ENCODE measurements at regions not wholly inside any gene's neighbourhood (a gene's known extent, or its start where the extent isn't known, plus 50 kb on each side); places are given as distances from the start of the nearest gene placed in this dataset.
"Not testable (repeated sequence)": the region's sequence is repeated elsewhere in the genome, so short reads cannot be mapped to it uniquely, and the experiment has no call there.

DNA sequence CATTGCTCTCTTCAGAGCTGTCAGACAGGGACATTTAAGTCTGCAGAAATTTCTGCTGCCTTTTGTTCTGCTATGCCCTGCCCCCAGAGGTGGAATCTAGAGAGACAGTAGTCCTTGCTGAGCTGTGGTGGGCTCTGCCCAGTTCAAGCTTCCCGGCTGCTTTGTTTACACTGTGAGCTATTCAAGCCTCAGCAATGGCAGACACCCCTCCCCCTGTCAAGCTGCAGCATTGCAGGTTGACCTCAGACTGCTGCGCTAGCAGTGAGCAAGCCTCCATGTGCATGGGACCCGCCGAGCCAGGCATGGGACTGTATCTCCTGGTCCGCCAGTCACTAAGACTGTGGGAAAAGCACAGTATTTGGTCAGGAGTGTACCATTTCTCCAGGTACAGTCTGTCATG lies 53.6 kb upstream of the MAPK10 start:
- DNase-seq, result not testable (repeated sequence)

DNA sequence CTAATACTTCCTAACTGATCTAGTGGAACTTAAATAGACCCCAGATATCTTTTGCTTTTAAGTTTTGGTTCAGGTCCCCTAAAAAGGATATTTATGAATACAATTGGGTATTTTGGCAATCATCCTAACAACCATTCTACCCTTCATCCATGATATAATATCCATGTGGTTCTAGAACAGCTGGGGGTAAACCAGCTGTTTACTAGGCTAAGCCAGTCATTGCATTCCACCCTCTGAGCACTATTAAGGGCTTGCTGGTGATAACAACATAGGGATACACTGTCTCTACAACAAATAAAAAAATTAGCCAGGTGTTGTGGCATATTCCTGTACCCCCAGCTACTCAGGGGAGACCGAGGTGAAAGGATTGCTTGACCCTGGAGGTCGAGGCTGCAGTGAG lies 54.8 kb upstream of the MAPK10 start:
- no peak for DNase-seq

DNA sequence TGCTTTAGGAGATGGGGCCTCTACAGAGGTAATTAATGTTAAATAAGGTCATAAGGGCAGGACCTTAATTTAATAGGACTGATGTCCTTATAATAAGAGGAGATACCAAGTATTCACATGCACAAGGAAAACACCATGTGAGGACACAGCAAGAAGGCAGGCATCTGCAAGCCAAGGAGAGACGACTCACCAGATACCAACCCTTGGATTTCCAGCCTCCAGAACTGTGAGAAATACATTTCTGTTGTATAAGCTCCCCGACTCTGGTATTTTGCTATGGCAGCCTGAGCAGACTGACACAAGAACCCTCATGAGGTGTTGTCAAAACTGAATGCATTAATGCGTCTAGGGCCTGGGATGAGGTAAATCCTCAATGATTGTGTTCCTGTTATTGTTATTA lies 56.2 kb upstream of the MAPK10 start:
- DNase-seq, result no peak

DNA sequence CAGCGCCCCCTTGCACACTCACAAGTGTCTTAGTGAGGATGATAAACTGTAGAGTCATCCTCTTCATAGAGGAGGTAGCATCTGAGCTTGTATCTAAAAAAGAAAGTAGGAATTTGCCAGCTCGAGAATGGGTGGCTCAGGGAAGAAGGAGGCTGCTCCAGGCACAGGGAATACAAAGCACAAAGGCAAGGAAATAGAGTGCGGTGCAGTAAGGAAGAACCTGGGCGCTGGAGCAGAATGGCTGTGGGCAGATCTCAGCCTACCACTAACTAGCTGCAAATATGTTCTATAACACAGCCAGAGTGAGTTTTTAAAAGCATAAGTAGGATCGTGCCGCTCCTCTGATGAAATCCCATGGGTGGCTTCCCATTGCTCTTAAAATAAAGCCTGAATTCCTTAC lies 61.6 kb upstream of the MAPK10 start:
- DNase-seq, result no peak

DNA sequence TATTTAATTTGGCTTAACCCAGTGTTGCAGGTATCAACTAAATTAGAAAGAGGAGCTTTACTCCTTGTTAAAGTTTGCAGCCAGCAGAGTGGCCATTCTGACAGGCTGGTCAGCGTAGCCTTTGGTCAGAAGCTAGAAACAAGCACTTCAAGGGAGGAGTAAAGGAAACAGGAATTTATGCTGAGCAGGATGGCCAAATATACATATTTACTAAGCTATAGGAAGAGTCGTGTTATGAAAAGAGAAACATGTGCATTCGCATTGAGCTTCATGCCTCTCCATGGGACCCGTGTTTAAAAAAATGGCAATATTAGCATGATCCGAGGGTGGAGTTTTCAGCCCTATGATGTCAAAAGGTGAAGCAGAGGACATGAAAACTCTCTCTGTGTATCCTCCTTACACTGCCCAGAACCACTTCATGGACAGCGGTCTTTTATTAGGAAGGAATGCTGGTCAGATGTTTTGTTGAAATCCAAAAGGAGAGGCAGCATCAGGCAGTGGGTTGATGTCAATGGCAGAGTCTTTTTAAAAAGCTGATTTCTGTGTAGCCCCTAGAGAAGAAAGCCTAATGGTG lies 71.8 kb upstream of the MAPK10 start:
- no peak for DNase-seq

DNA sequence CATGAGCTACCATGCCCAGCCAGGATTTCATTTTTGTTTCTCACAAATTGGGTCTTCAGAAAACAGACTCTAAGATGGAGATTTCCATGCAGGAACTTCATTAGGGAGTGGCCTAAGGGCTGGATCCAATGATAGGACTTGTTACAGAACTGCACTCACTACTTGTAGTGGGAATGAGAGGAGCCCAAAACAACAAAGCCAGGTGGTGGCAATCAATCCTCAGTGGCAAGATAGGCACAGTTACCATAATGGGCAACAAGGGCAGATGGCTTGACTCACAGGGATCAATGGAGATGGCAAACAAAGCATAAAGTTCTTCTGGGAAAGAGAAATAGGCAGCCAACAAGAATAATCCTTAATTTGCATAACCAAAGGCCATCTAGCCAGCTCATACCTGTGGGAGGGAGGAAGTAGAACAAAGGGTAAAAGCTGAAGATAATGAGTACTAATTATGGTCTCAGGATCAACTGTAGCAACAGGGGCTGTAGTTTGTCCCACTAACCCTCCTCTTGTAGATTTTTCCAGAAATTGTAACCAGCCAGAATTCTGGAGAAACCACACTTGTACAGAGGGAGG lies 72.8 kb upstream of the MAPK10 start:
- no peak for DNase-seq

DNA sequence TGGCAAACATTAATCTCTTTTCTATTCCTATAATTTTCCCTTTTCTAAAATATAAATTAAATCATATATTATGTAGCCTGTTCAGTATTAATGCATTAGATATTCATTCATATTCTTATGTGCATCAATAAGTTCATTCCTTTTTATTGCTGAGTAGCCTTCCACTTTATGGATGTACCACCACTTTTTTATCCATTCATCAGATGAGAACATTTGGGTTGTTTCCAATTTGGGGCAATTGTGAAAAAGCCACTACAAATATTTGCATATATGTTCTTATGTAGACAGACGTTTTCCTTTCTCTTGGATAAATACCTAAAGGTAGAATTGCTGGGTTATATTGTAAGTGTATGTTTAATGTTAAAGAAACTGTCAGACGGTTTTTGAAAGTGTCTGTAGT lies 79.4 kb upstream of the MAPK10 start:
- DNase-seq, result no peak

DNA sequence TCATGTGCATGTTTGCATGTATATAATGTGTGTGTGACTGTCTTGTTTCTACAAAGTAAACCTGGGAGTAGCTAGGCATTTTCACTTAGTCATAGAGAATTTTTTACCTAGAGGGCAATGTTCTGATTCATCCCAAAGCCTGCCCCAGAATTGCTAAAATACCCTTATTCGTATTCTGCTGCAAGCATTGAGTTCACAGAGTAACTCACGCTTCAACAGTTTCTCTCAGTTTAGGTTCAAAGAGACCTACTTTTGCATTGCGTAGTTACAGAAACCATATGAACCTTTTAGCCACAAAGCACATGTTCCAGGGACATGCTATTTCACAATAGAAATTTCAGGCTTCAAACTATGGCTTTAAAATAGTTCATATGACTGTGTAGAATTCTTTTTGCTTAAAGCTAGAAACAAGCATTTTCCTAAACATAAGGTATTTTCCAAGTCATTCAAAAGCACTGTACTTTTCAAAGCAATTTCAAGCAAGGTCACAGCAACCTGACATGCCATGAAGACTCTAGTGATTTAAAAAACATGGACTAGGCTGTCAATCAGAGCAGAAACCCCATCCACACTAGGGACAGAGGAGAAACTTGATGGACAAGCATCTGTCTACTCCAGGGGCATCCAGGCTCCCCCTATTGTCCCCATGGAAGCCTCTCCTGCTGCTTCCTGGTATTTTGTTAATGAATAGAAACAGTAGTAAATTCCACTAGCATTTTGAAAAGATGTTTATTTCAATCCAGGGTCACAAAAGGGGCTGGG lies 81.5 kb upstream of the MAPK10 start:
- DNase-seq, result no peak

DNA sequence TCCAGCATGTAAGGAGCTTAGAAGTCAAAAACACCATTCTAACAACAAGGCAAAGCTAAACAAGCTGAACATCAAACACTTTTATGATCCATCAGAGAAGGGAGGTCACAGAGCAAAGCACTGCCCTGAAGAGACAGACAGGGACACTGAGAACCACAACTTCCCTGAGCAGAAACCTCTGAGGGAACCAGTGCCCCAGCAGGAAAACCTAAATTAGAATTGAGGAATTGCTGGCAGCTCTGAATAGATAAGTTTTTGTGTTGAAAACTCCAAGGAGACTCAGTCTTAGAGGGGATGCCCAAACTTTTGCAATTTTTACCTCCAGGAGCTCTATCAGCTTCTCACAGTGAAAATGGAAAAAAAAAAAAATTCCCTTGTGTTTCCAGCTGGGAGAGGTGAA lies 83.0 kb upstream of the MAPK10 start:
- no peak for DNase-seq

DNA sequence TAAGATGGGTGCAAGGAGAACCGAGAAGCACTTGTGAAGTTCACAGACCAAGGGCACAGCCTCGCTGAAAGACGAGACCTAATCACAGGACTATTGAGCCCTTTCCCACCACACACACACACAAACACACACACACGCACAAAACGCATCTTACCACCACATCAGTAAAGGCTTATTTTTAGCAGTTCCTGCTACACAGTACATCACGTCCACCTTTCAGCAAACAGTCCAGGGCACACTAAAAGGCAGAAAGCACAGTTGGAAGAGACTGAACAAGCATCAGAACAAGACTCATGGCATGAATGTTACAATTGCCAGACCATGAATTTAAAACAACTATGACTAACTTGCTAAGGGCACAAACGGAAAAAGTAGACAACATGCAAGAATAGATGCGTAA lies 83.6 kb upstream of the MAPK10 start:
- DNase-seq, result no peak

DNA sequence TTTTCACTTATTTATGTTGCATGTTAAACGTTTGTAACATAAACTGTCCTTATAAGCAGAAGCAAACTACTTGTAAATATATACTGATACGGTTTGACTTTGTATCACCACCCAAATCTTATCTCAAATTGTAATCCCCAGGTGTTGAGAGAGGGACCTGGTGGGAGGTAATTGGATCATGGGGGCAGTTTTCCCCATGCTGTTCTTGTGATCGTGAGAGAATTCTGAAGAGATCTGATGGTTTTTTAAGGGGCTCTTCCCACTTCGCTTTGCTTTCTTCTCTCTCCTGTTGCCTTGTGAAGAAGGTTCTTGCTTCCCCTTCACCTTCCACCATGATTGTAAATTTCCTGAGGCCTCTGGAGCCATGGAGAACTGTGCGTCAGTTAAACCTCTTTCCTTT lies 87.1 kb upstream of the MAPK10 start:
- DNase-seq, result no peak

DNA sequence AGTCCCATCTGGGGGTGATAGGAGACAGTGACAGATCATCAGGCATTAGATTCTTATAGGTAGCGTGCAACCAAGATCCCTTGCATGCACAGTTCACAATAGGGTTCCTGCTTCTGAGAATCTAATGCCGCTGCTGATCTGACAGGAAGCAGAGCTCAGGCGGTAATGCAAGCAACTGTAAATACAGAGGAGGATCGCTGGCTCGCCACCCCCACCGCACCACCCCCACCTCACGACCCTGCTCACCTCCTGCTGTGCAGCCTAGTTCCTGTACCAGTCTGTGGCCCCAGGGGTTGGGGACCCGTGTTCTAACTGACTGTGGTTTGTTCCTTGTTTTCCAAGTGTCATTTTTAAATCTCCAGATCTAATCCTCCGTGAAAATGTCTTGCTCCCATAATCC lies 89.0 kb upstream of the MAPK10 start:
- no peak for DNase-seq

DNA sequence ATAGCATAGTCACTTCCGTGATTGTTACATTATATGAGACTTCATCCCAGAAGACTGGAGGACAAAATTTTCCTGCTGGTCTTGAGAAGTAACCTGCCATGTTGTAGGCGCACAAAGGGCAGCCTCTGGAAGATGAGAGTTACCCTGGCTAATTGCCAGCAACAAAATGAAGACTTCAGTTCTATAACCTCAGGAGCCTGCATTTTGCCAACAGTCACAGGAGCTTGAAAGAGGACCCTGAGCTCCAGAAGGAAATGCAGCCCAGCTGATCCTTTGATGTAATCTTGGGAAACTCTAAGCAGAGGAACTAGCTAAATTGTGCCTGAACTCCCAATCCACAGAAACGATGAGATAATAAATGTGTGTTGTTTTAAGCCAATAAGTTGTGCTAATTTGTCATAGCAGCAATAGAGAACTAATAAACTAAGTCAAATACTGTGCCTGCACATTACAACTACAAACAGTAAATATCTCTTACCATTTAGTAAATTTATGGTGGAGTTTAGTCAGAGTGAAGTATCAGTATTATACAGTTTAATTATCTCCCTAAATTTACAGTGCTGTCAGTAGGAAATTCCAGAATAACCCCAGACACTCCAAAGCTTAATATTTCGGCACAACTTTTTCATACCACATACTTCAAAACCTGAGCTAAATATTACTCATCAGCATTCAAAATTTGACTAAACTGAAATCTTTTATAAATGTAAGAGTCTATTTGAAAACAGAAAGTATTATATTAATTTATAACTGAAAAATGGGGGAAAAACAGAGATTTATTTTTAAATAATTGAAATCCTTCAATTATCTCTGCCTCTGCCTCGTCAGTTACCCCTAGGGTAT lies 90.1 kb upstream of the MAPK10 start:
- DNase-seq, result no peak

DNA sequence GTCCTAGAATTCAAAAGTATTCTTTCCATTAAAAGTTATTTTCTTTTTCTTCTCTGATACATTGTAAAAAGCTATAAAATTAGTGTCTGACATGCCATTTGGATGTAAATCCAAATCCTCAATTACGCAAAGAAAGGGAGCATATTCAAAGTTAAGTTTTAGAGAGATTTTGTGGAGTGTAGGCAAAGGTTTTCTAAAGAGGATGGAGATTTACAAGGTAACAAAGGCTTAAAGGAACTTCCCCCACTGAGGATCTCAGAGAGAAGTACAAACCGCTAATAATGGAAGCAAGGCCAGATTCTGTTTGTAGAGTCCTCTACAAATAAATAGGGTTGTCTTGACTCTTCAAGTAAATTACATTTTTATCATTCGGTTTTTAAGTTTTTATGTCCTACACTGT lies 91.0 kb upstream of the MAPK10 start:
- no peak for DNase-seq

DNA sequence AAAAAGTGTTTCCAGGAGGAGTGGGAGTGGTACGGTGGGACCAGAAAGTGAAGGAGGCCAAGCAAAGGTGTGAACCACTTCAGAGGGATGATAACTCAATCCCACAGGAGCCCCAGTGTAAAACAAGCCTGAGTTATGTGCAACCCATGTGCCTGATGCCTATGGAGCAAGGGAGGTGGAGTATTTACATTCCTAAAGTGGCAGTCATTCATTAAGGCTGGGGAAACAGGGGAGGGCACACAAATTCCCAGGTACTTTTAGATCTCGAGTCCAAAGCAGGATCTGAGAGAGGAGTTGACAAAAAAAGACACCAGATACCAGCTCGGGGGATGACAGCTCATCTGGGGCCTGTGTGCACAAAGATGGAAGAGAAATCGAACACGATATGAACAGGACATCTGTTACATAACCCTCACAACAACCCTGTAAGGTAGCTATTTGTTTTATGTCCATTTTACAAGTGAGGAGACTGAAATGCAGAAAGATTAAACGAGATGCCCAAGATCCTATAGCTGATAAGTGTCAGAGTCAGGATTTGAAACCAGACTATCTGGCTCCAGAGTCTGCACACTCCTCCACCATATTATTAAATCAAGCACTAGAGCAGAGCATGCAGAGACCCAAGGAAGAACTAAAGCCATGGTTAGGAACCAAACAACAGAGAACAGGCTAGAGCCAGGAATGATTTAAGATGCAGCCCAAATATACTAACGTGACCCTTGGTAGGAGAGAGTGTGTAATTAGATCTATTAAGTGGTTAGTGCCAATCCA lies 91.9 kb upstream of the MAPK10 start:
- no peak for DNase-seq

DNA sequence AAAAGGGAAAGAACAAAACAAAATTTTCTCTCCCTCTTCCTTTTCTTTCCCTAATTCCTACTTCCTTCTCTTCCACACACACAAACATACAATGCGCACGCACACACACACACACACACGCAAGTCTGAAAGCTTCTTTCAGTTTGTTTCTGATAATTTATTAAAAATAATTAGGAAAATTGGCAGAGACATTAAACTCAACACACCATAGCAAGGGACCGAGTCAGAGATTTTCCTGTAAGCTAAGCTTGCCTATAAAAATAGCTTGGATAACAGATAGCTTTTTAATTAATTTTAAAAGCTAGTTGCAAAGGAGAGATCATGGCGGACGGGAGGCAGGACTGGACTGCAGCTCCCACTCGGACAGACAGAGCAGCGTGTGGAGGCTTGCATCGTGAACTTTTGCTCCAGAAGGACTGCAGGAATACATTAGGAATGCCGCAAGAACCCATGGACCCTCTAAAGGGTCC lies 92.6 kb upstream of the MAPK10 start:
- no peak for DNase-seq

DNA sequence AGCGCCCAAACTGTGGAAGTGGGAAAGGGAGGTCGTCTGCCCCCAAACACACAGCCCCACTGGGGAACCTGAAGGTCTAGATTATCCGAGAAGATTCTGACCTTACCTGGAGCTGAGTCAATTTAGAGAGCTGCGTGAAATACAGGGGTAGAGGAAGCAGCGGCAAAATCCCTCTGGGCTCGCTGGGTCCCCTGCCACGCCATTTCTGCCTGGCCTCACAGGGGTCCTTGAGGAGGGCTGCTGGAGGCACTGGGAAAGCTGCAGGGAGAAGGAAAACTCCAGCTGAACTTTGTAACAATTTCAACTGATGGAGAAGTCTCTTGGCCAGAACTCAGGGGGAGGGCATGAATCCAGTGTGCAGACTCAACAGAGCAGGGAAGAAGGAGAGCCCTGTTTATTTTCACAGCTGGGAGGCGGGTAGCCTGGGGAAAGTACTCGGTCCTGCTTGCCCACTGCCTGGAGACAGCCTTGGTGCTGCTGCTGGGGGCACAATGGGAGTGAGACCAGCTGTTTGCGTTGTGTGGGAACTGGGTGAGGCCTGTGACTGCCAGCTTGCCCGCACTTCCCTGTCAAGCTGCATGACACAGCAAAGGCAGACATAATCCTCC lies 93.2 kb upstream of the MAPK10 start:
- no peak for DNase-seq

DNA sequence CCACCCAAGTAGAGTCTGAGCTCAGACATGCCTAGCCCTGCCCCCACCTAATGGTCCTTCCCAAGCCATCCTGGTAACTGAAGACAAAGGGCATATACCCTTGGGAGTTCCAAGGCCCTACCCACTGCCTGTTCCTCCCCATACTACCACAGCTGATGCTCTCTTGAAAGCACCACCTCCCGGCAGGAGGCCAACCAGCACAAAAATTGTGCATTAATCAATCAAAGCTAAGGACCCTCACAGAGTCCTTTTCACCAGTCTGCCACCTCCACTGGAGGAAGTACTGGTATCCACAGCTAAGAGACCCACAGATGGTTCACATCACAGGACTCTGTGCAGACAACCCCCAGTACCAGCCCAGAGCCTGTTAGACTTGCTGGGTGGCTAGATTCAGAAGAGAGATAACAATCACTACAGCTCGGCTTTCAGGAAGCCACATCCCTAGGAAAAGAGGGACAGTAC lies 93.8 kb upstream of the MAPK10 start:
- not testable (repeated sequence) for DNase-seq

DNA sequence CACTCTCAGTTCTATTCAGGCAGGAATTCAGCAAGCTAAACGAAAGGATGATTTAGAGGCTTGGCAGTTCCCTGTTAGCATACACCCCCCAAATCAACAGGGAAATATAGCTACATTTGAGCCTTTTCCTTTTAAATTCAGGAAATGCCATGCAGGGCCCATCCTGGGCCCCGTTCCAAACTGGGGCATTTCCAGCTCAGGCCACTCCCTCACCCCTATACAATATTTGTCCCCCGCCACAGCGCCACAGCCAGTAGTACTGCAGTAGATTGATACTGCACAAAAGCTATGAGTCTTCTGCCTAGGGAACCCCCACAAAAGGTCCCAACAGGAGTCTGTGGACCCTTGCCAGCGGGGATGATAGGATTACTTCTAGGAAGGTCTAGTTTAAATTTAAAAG lies 102.0 kb upstream of the MAPK10 start:
- DNase-seq, result no peak

DNA sequence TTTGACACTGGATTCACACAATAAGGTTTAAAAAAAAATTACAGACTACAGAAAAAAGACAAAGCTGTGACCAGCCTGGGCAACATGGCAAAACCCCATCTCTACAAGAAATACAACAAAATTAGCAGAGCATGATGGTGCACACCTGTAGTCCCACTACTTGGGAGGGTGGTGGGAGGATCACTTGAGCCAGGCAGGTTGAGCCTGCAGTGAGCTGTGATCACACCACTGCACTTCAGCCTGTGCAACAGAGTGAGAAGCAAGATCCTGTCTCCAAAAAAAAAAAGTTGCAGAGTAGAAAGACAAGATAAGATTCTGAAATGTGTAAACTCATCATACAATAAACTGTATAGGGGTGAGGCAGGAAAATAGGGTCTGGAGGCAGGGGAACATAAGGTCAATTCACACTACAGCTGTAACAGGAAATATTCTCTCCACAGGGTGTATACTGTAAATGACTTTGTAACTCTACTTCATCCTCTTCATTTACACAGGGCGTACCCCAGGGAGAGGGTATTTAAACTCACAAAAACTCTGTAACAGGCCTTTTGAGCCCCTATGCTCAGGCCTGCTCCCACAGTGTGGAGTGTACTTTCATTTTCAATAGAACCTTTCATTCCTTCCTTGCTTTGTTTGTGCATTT lies 112.6 kb upstream of the MAPK10 start:
- DNase-seq, result no peak

DNA sequence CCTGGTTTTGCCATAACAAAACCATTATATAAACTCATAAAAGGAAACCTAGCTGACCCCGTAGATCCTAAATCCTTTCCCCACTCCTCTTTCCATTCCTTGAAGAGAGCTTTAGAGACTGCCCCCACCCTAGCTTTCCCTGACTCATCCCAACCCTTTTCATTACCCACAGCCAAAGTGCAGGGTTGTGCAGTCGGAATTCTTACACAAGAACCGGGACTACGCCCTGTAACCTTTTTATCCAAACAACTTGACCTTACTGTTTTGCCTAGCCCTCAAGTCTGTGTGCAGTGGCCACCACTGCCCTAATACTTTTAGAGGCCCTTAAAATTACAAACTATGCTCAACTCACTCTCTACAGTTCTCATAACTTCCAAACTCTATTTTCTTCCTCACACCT lies 116.0 kb upstream of the PTPN13 start:
- DNase-seq, result not testable (repeated sequence)

DNA sequence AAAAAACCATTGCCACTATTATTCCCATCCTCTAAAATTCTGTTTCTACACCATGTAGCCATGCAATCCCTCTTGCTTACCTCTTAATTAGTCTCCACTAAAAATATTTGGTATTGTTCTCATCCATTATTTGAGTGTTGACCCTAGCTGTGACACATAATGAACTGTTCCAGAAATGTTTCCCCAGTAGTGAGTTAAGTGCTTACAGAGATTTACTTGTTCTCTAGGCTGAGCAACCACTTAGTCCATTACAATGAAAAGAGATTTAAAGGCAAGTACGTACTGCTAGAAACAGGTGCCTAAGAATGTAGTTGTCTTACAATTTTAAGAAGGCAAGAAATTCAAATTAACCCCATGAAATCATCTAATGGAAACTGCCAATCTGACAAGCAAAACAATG lies 112.7 kb upstream of the PTPN13 start:
- DNase-seq, result no peak

Data from inflammatory macrophage (primary cell).